GM12872 (cell line): ENCODE measurements at regions not wholly inside any gene's neighbourhood (a gene's known extent, or its start where the extent isn't known, plus 50 kb on each side); places are given as distances from the start of the nearest gene placed in this dataset.

Source experiments
- CTCF ChIP-seq: IDR thresholded peaks from 3 replicates; pipeline ENCODE4 v1.5.1; 2011; ENCODE audit warnings: low read depth, mild to moderate bottlenecking, low read length, moderate library complexity; ENCODE audit not compliant: insufficient read depth

DNA sequence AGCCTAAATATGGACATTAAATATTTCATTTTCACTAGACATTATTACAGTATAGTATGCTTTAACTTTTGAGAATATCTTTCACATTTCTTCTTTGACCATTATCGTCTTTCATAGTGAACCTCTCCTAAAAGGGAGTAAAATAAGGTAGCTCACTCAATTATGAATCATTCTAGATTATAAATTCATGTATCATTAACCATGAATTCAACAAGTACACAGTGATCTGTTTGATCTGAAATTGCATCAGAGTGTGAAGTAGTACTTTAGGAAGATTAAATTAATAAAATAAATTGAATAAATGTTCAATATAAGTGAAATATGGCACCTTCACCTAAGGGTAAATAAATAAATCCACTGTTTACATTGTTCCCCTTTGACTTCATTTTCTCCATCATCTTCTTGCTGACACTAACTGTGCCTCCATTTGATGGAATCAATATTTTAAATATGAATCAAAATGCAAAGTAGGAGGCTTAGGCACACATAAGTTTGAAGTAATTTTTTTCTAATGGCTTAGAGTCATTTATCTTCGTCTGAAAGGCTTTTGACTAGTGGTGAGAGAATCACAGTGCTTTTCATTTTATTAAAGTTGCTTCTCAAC is 174.1 kb upstream of the MDFIC2 start:
- no peak for TF ChIP-seq CTCF

DNA sequence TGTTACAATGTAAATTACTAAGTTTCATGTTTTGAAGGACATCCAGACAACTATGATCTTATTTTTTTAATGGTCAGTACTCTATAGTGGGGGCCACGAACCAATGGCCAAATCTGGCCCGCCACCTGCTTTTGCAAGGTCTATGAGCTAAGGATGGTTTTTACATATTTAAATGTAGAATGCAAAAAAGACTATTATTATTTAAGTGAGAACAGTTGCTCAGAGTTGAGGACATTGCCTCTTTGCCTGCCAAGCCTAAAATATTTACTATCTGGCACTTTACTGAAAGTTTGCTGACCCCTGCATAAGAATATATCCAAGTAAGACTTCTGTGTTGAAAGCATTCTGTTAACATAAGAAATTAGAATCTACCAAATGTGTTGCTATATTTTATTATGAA is 163.7 kb upstream of the MDFIC2 start:
- TF ChIP-seq CTCF, result no peak

- TF ChIP-seq CTCF, result no peak
Observed at GRCh38 chr3:70471464-70472342, 159.3 kb upstream of the MDFIC2 start.

DNA sequence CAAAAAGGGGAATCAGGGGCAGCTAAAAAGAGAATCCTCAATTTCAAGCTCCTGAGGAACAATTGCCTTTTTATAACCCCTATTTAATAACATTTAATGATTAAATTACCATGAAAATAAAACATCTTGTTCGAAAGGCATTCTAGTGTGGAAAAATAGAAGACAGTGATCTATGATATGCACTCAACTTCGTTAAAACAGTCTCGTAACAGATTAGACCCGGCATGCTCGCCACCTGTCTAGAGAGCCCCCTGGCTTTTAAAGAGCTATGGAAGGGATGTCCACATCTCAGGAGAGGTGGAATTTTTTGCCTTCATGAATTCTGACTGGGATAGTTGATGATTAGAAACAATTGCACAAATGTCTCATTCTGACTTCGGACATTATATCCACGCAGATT is 153.7 kb upstream of the MDFIC2 start:
- no peak for TF ChIP-seq CTCF

GRCh38 chr3:70464876-70465275 is 152.4 kb upstream of the MDFIC2 start:
- no peak for TF ChIP-seq CTCF

DNA sequence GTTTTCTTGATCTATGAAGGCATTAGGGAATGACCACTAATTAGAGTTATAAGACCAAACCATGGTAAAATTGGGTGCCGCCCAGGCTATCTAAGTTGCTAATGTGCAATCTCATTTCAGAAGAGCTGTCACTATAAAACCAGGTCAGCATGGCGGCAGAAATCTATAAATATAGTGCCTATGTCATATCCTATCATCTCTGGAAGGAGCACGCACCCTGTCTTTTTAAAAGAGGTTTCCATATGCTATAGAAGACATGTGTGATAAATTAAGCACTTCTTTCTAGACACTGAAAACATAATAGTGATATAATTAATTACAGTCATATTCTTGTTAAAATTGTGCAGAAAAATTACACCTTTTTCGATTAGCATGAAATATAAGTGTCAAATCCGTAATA is 152.0 kb upstream of the MDFIC2 start:
- TF ChIP-seq CTCF, result no peak

- TF ChIP-seq CTCF, result no peak
Observed at GRCh38 chr3:70433091-70433490, 120.7 kb upstream of the MDFIC2 start.
